Stimulated activated CD4-positive, alpha-beta T cell treated with anti-CD3 and anti-CD28 coated beads, Interleukin-12 subunit alpha, Interleukin-12 subunit beta, amount 100 ng/mL, for 4 hours (primary cell): ENCODE measurements at regions not wholly inside any gene's neighbourhood (a gene's known extent, or its start where the extent isn't known, plus 50 kb on each side); places are given as distances from the start of the nearest gene placed in this dataset.

Experiments used
- DNase-seq: peaks from one replicate; pipeline ENCODE4 v3.0.0-alpha.2; 2020

DNA sequence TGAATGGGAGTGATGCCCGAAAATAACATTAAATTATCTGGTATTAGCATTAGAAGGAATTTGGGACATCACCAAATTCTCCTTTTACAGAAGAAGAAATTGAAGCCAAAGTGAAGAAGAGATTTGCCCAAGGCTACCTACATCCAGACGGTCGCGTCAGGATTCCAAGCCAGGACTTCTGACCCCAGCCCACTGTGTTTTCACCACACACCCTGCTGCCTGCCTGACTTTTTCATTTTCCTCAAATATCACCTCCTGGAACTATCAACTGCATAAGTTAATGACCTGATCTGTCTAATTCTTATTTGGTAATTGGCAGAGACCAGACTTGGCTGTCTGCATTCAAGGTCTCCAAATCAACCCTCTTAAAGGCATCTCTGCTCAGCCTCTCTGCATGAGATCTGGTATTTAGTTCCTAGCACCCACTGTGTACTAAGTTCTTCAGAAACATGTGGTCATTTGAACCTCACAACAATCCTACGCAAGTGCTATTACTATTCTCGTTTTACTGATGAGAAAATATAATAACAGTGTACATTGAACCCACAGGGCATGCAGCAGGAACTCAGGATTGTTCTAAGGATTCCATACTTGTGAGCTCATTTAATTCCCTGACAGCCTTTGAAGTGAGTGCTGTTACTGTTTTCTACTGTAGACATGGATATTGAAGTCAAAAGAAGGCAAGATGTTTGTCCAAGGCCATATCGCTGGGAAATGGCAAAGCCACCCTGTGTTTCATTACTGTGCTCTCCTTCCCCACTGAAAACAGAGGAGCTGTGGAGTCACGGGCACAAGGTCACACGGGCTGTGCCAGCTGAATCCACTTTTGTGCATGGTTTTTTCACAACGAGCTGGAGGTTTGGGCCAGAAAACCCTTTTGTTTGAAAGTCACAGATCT, 195.2 kb upstream of the C1QTNF7 start:
- DNase-seq: no peak

DNA sequence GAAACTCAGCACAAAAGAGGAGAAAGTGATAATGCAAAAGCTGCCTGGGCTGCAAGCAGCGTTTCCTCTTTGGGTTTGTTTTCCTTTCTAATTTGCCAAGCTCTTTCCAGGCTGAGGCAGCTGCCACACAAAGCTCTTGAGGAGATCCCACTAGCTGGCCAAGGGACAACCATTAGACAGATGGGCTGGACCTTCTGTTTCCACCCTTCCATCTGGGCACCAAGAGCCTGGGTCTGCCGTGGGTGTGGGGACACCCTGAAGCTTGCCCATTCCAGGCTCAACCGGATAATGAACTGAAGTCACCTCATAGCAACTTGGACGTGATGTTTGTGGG, 194.6 kb upstream of the C1QTNF7 start:
- no peak for DNase-seq

DNA sequence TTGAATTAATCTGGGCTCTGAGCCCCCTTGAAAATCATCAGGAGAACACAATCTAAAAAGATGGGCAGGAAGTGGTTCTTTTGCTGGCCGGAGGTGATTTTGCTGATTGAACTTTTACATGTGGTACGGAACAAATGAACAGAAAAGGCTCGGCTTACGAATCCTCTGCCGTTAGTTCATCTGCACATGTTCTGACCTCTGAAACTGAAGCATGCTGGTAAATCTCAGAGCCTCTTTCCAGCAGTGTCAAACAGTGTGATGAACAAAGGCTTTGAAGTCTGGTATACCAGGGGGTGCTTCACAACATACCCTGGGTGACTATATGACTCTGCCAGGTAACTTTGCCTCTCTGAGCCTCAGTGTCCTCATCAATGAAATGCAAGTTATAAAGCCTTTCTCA, 194.2 kb upstream of the C1QTNF7 start:
- DNase-seq: no peak

DNA sequence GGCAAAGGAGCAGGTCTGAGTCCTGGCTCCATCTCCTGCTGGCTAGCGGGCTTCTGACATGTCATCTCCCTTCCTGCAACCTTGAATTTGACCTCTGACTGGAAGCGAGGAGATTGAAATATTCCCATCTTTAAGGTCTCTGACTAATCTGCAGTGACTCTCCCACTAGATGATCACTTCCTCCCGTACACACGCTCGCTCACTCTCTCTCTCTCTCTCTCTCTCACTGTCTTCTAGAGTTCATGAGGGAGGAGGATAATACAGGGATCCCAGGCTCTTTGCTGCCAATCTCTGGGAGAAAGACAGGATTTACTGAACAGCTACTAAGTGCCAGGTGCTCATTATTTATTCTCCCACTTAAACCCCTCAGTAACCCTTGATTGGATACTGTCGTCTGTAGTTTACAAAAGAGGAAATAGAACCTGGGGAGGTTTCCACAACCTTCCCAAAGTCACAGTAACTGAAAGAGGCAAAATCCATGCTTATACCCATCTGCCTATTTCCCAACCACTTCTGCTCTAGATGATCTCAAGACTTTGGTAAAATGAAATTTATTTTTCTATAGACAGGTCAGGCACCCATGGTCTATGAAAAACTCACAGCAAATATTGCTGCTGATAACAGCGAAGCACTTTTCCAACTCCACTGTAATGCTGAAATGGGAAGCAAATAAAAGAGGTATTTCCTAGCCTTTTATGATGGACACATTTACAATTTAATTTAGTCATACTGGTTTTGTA, 193.5 kb upstream of the C1QTNF7 start:
- DNase-seq: no peak

DNA sequence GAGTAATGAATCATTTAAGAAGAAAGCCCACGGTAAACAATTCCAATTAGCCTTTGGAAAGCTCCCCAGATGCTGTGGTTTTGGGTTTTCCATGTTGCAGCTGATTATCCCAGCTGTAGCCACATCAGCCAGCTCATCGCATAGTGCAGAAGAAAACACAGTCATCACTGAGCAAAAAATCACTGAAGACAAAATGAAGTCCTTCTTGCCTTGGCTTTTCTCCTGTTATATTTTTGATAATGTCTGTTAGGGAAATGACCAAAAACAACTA, 193.0 kb upstream of the C1QTNF7 start:
- DNase-seq: no peak

DNA sequence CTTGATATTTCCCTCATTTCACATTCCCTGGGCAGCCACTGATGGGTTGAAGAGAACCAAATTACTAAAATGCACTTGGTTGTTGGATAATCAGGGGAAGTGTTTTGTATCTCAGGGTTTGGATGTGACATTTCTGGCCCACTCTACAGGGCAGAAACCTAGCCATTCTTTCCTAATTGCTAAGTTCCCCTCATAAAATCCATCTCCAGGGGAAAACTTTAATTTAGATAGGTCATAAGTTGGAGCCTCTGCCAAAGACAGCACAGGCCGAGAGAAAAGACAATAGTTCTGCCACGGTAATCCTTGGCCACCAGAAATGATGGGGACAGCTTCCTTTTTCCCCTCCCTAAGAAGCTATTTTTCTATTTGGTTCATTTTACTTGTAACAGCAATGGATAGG, 192.7 kb upstream of the C1QTNF7 start:
- no peak for DNase-seq

DNA sequence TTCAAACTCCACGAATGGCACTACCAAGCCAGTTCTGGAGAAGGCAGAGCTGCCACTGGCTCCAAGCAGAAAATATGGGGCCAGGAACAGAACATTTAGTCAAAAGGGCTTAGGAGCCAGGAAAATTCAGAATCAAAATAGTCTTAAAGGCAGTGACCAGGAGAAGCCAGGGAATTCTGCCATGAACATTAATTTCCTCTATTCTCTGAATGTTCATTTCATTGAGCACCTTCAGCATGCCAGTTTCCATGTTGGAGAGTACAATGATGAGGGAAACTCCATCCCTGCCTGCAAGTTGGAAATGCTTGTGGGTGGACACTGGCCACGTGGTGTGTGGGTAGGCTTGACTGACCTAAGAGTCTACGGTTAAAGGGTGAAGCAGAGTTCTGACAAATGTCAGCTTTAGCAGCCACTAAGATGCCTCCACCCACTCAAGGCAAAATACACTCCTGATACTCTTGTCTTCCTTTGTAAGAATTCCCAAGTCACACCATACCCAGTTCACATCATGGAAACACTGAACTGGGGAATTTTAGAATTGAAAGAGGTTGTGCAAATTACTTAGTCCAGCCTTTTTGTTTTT, 190.1 kb upstream of the C1QTNF7 start:
- no peak for DNase-seq

DNA sequence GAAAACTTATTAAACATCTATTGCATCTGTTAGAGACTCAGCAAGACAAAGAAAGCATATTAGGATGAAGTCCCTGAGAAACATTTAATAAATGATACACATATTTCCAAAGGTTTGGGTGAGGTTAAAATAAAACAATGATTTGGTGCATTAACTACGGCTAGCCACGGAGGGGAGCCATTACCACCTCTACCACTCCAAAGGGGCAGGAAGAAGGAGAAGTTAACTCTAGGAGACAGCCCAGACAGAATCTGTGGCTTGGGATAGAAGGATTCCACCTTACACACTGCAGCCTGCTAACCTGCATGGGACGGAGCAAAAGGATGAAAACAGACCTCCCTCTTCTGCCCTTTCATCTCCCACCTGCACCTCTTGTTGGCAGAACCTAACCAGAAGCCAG, 189.1 kb upstream of the C1QTNF7 start:
- no peak for DNase-seq

DNA sequence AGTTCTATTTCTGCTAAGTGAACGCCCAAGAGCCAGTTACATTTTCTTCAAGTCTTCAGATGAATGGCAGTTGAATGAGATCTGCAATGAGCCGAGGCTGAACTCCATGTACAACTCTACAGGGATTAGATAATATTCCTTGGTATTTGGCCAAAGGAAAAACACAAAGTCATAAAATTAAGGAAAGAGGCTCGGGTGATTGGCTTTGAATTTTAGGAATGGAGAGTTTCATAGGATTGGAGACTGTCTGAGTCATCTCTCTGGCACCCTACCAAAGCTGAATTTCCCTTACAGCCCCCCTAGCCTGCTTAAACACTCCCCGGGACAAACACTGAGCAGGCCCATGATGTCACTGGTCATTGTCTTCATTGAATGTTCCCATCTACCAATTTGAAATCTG, 188.0 kb upstream of the C1QTNF7 start:
- DNase-seq: no peak

DNA sequence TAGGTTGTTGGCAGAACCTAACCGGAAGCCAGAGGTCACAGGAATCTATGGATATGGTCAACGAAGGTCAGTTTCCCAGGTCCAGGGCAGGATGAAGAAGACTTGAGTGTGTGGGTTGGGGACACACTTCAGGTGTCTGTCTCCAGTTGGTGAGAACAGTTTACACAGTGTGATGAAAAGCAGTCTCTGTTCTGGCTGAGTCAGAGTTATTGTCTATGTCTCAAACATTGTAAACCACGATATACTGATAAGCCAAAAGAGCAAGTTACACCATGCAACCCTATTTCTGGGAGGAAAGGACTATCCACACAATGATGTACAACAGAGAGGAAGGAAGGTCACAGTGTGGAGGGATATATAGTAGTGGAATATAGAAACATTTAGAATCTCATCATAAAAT, 187.1 kb upstream of the C1QTNF7 start:
- DNase-seq: no peak

DNA sequence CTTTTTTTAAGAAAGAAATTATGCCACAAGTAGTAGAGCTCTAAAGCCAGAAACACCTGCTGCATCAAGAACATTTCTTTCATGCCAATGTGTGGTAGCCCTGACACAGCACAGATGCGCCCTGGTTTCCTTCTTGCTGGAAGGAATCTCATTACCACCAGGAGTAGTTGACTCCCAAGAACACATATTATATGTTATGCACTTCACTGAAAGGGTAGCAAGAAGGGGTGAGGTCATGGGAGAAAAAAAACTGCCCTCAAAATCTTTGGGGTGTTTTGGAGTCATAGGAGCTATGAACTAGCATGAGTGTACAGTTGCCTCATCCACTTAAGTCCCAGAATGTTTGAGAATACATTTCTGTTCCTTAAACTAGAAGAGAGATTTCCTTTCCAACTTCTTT, 185.8 kb upstream of the C1QTNF7 start:
- no peak for DNase-seq

DNA sequence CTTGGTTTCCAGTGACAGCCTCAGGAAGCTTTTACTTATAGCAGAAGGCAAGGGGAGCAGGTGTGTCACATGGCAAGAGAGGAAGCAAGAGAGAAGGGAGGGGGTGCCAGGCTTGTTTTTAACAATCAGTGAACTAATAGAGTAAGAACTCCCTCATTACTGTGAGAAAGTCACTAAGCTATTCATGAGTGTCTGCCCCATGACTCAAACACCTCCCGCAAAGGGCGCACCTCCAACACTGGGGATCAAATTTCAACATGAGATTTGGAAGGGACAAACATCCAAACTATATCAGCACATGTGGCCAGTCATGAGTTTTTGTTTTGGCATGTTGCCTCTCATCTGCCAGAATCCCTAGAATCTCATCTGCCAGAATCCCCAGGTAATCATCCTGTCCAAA, 183.5 kb upstream of the C1QTNF7 start:
- DNase-seq: no peak

DNA sequence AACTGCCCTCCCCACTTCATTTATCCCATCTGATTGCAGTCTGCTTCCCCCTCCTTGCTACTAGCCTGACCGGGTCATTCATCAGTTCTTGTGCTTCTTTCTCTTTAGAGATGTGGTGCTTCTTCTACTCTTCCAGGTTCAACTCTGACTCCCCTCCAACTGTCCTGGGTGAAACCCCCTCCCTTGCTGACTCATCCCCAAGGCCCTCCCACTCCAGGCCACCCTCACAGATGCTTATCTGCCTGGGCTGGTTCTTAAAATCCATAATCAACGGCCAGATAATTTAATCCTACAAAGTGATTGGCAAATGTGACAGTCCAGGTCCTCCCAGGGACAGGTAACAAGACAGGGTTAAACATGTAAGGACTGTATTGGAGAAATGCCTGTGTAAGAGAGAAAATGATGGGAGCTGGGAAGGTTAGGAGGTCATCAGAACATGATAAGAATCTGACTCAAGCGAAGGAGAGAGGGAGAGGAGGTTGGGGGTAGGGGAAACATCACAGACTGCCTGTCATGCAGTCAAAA, 182.8 kb upstream of the C1QTNF7 start:
- no peak for DNase-seq

DNA sequence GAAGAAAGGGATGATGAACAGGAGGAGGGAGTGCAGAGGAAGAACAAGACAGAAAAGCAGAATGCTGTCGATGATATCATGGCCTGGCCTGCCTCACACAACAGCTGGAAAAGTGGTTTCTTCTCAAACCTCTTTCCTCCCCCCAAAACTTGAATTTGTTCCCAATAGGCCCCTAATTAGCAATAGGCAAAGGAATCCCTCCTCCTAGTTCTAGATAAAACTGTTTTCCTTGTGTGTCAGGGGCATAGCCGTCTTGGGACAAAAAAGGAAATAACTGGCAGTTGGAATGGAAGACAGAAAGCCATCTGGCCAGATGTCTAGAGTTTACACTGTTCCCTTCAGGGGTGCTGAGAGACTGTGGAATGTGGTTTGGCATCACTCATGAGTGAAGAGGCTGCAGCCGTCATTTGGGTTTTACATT, 177.8 kb upstream of the C1QTNF7 start:
- no peak for DNase-seq

DNA sequence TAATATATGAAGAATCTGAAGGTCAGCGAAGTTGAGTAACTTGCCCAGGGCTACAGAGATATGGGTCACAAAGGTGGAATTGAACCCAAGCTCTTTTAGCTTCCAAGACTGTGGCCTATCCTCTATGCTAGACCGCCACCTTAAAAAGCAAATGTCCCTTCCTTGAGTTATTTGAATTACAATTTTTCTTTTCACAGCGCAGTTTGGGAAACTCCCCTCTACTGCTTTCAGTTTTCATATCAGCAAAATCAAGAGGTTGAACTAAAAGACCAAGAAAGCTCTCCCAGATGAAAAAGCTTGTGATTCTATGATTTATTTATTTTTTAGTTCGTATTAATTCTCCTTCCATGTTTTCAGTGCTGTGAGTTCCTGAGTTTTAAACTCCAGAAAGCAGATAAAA, 174.5 kb upstream of the C1QTNF7 start:
- no peak for DNase-seq

DNA sequence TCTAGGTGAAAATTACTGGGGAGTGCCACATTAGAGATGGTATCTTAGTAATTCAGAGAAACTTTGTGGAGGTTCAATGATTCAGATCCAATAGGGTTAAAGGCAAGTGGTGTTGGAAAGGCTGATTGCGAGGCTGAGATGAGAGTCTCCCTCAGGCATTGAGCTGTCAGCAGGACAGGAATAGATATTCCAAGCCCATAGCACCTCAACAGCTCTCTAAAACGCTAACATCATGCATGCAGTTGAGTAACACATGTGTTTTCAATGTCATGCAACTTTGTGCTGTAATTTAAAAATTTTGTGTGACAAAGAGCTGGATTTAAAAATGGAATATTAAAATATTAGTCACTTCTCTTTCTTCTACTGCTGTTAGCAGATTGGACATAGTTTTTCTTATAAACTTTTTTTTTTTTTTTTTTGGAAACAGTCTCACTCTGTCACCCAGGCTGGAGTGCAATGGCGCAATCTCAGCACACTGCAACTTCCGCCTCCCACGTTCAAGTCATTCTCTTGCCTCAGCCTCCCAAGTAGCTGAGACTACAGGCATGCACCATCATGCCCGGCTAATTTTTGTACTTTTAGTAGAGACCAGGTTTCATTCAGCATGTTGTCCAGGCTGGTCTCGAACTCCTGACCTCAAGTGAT, 173.5 kb upstream of the C1QTNF7 start:
- no peak for DNase-seq

DNA sequence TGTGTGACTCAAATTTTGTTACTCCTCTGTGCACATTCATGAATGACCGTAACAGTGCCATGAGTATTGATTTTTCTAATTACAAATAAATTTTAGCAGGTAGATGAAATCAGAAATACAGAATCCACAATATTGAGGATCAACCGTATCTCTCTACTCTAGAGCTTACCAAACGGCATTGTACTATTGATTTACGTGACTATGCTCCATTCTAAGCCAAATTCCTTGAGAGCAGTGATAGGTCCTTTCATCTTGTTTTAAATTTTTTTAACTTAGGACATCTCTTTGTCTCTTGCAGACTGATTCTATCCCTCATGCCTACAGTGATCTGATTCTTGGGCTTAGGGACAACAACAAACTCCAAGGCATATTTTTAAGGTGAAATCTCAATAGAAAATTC, 172.3 kb upstream of the C1QTNF7 start:
- DNase-seq: no peak

DNA sequence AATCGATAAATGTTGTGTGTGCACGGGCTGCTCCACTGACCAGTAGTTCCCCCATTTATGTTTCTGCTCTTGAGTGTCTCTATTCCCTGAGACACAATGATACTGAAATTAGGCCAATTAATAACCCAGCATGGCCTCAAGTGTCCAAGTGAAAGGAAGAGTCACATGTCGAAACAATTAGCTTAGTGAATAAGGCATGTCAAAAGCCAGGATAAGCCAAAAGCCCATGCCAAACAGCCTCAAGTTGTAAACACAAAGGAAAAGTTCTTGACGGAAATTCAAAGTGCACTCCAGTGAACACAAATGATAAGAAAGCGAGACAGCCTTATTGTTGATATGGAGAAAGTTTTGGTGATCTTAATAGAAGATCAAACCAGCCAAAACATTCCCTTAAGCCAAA, 167.1 kb upstream of the C1QTNF7 start:
- DNase-seq: no peak

DNA sequence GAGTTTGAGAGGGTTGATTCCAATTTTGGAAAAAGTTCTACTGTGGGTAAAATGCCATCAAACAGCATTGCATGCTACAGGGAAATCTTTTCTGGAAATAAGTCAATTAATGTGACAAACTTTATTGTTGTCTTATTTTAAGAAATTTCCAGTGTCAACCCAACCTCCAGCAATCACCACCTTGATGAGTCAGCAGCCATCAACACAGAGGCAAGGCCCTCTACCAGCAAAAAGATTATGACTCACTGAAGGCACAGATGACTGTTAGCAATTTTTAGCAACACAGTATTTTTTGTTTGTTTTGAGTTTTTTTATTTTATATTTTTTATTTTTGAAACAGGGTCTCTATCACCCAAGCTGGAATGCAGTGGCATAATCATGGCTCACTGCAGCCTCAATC, 165.4 kb upstream of the C1QTNF7 start:
- no peak for DNase-seq

DNA sequence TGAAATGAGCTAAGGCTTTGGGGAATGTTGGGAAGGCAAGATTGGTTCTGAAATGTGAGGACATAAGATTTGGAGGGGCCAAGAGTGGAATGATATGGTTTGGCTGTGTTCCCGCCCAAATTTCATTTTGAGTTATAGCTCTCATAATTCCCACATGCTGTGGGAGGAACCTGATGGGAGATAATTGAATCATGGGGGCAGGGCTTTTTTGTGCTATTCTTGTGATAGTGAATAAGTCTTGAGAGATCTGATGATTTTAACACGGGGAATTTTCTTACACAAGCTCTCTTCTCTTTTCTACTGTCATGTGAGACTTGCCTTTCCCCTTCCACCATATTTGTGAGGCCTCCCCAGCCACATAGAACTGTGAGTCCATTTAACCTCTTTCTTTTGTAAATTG, 157.6 kb upstream of the C1QTNF7 start:
- DNase-seq: no peak

DNA sequence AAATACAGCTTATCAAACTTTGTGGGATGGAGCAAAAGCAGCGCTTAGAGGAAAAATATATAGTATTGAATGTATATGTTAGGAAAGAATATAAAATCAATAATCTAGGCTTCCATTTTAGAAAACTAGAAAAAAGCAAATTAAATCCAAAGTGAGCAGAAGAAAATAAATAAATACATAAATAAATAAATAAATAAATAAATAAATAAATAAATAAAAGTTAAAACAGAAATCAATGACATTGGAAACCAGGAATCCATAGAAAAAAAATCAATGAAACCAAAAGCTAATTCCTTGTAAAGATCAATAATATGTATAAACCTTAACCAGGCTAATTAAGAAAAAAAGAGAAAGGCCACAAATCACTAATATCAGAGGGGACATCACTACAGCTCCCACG, 141.8 kb upstream of the C1QTNF7 start:
- no peak for DNase-seq

DNA sequence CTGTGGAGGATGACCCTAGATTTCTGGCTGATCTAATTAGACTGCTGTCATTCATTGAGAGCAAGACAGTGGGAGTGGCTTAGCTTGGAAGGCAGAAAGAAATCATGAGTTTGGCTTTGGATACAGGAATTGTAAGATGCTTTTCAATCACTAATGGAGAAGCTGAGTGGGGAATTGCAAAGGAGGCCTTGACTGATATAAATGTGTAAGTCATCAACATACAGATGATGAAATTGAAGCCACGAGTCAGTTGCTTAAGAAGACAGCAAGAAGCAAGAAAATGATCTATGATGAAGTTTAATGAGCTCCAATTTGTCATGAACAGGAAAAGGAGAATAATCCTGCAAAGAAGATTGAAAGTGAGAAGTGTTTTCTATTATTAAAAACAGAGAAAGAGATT, 136.7 kb upstream of the C1QTNF7 start:
- DNase-seq: no peak

DNA sequence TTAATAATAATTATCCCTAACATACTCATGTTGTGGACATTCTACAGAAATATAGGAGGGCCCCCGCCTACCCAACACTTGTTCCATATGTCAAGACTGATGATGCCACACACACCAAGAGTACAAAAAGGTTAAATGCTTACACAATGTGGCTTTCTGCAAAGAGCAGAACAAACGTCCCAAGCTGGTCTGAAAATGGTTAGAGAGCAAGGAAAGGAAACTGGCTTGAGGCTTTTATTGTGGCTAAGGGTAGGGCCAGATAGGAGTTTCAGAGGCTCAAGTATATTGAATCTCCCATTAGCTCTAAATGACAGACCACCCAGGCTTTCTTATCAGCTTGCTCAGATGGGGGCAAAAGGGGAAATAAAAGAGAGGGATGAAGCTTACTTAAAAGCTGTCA, 134.1 kb upstream of the C1QTNF7 start:
- DNase-seq: no peak

DNA sequence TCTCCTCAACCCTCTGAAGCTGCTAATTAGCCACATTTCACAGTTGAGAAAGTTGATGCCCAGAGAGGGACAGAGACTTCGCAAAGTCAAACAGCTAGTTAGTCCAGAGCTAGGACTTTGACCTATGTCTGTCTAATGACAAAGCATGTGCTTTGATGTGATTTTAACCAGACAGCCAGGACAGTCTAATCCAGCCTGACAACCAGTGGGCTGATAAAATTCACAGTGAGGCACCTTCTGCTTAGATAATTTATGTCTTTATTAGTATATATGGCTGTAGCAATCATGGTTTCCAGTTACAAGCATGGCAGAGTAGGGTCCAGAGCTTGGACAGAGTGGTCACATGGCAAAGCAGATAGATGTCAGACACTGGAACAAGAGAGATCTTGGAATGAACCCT, 133.6 kb upstream of the C1QTNF7 start:
- no peak for DNase-seq
